Lower leg skin (tissue), 3 donors: ENCODE measurements at regions not wholly inside any gene's neighbourhood (a gene's known extent, or its start where the extent isn't known, plus 50 kb on each side); places are given as distances from the start of the nearest gene placed in this dataset.

Experiments
- POLR2A ChIP-seq, 2 donors: fragments of 450-650 bp; IDR thresholded peaks; one replicate each; pipeline ENCODE4 v1.6.1; 2016 to 2017; ENCODE audit warnings: antibody characterized with exemption in 2 of 2, mild to moderate bottlenecking in 1 of 2, moderate library complexity in 1 of 2
- TF ChIP-seq, protein P1 (sequence below), 3 donors: fragments of 450-650 bp; IDR thresholded peaks; one replicate each; pipeline ENCODE4 v1.5.1; 2016; ENCODE audit warnings: antibody characterized with exemption in 3 of 3, mild to moderate bottlenecking in 3 of 3, moderate library complexity in 2 of 3

DNA sequence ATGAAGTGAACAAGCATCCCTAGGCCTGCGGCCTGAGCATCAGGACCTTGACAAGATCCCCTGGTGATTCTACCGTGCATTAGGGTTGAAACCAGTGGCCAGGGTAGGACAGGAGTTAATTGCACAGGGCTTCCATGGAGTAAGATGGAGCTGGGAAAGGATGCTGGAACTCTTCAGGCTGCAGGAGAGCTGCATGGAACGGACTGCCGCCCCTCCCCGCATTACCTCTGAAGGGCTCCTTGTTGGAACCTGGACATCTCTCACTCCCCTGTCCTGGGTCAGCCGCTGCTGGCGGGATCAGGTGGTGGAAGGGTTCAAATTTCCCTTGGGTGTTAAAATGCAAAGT, 156.6 kb upstream of the ID2 start:
- TF ChIP-seq, protein P1, sequence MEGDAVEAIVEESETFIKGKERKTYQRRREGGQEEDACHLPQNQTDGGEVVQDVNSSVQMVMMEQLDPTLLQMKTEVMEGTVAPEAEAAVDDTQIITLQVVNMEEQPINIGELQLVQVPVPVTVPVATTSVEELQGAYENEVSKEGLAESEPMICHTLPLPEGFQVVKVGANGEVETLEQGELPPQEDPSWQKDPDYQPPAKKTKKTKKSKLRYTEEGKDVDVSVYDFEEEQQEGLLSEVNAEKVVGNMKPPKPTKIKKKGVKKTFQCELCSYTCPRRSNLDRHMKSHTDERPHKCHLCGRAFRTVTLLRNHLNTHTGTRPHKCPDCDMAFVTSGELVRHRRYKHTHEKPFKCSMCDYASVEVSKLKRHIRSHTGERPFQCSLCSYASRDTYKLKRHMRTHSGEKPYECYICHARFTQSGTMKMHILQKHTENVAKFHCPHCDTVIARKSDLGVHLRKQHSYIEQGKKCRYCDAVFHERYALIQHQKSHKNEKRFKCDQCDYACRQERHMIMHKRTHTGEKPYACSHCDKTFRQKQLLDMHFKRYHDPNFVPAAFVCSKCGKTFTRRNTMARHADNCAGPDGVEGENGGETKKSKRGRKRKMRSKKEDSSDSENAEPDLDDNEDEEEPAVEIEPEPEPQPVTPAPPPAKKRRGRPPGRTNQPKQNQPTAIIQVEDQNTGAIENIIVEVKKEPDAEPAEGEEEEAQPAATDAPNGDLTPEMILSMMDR (IDR thresholded peaks at IDR 0.05): no peak
- TF ChIP-seq POLR2A (IDR thresholded peaks at IDR 0.05): no peak
